B cell (primary cell): ENCODE measurements at regions not wholly inside any gene's neighbourhood (a gene's known extent, or its start where the extent isn't known, plus 50 kb on each side); places are given as distances from the start of the nearest gene placed in this dataset.

Experiments
- ATAC-seq: fragments of 200-7000 bp; cut with Tn5 transposase; one replicate; pipeline ENCODE4 v1.10.0; 2021; ENCODE audit warnings: low read depth, mild to moderate bottlenecking, moderate number of reproducible peaks, moderate library complexity
- CTCF ChIA-PET: fragments of 350-600 bp; sonication (Branson Sonifier 250); formaldehyde crosslinking; loops from one replicate; lab custom pipeline; 2021; ENCODE audit warnings: antibody characterized with exemption, inconsistent platforms; lab: Charles Lee
- POLR2A ChIA-PET: fragments of 350-600 bp; sonication (Branson Sonifier 250); formaldehyde crosslinking; loops from one replicate; lab custom pipeline; 2021; ENCODE audit warnings: antibody characterized with exemption; lab: Charles Lee
- DNase-seq: peaks from one replicate; pipeline ENCODE4 v3.0.0; 2013
- H2AFZ ChIP-seq: 2 replicates; pipeline ENCODE4 v1.6.1; 2012; ENCODE audit warnings: mild to moderate bottlenecking, low read depth, low read length; ENCODE audit not compliant: insufficient read depth, poor library complexity, severe bottlenecking
- H3K27ac ChIP-seq, 2 donors: 1 replicate in 1 of 2; 2 replicates in 1 of 2; pipeline ENCODE4 v1.5.1; 2012 to 2013; ENCODE audit warnings: low read length in 2 of 2, mild to moderate bottlenecking in 2 of 2, moderate library complexity in 1 of 2
- H3K27me3 ChIP-seq, 4 experiments: fragments of 200-600 bp in 1 of 4; sonication (generic) in 1 of 4; replicated peaks in 1 of 4; 1 replicate in 2 of 4; 2 replicates in 2 of 4; pipeline versions ENCODE4 v1.6.1 to v1.7.0; 2013 to 2016; ENCODE audit warnings: low read length in 3 of 4, mild to moderate bottlenecking in 2 of 4, mixed read lengths in 1 of 4, moderate library complexity in 1 of 4; ENCODE audit not compliant: insufficient read depth in 4 of 4, control insufficient read depth in 3 of 4; ENCODE audit errors: control extremely low read depth in 1 of 4
- H3K36me3 ChIP-seq, 2 experiments: replicated peaks in 1 of 2; 1 replicate in 1 of 2; 2 replicates in 1 of 2; pipeline versions ENCODE4 v1.6.1 to v1.7.1; 2013; ENCODE audit warnings: low read length in 1 of 2; ENCODE audit not compliant: insufficient read depth in 2 of 2, control insufficient read depth in 1 of 2; ENCODE audit errors: control extremely low read depth in 1 of 2, extremely low read depth in 1 of 2
- H3K4me1 ChIP-seq, 2 donors: fragments of 200-600 bp in 1 of 2; sonication (generic) in 1 of 2; 1 replicate in 1 of 2; 2 replicates in 1 of 2; pipeline versions ENCODE4 v1.5.1 to v1.6.1; 2013 to 2017; ENCODE audit warnings: low read length in 2 of 2; ENCODE audit not compliant: control insufficient read depth in 2 of 2, insufficient read depth in 2 of 2
- H3K4me2 ChIP-seq: replicated peaks from 2 replicates; pipeline ENCODE3; 2012; ENCODE audit warnings: mild to moderate bottlenecking, low read depth, low read length; ENCODE audit not compliant: poor library complexity, severe bottlenecking
- H3K4me3 ChIP-seq, 5 experiments: fragments of 200-600 bp in 1 of 5; sonication (generic) in 1 of 5; 1 replicate in 3 of 5; 2 replicates in 2 of 5; pipeline versions ENCODE4 v1.5.1 to v1.7.0; 2011 to 2016; ENCODE audit warnings: low read length in 4 of 5, mild to moderate bottlenecking in 4 of 5, low read depth in 2 of 5, control low read depth in 1 of 5, moderate library complexity in 1 of 5; ENCODE audit not compliant: insufficient read depth in 1 of 5; ENCODE audit errors: control extremely low read depth in 1 of 5, extremely low read depth in 1 of 5
- H3K79me2 ChIP-seq: fragments of 200-600 bp; sonication (generic); one replicate; pipeline ENCODE4 v1.6.0; 2016; ENCODE audit warnings: low read length; ENCODE audit not compliant: control insufficient read depth, insufficient read depth
- H3K9ac ChIP-seq: fragments of 200-600 bp; sonication (generic); 2 replicates; pipeline ENCODE4 v1.6.1; 2017; ENCODE audit warnings: mild to moderate bottlenecking, low read length, moderate library complexity
- H3K9me3 ChIP-seq, 3 donors: one replicate each; pipeline versions ENCODE4 v1.6.1 to v1.7.1; 2013; ENCODE audit warnings: low read length in 2 of 3; ENCODE audit not compliant: control insufficient read depth in 2 of 3, insufficient read depth in 1 of 3; ENCODE audit errors: control extremely low read depth in 1 of 3
- H4K20me1 ChIP-seq: 2 replicates; pipeline ENCODE4 v1.6.0; 2012; ENCODE audit warnings: mild to moderate bottlenecking, low read length; ENCODE audit not compliant: insufficient read depth, control insufficient read depth, poor library complexity, severe bottlenecking
- H3K27ac Mint-ChIP-seq: one replicate; pipeline ENCODE4 v1.8.0; 2021; ENCODE audit warnings: mixed read lengths
- H3K27me3 Mint-ChIP-seq: one replicate; pipeline ENCODE4 v1.8.0; 2021; ENCODE audit warnings: mixed read lengths
- H3K4me1 Mint-ChIP-seq: one replicate; pipeline ENCODE4 v1.8.0; 2021; ENCODE audit warnings: mixed read lengths
- H3K4me3 Mint-ChIP-seq: one replicate; pipeline ENCODE4 v1.8.0; 2021; ENCODE audit warnings: mixed read lengths
- H3K9me3 Mint-ChIP-seq: one replicate; pipeline ENCODE4 v1.8.0; 2022; ENCODE audit warnings: mixed read lengths; ENCODE audit not compliant: insufficient read depth
- CTCF ChIP-seq: fragments of 200-600 bp; IDR thresholded peaks from one replicate; pipeline ENCODE4 v1.8.0; 2022; ENCODE audit warnings: antibody characterized with exemption, mild to moderate bottlenecking
- EZH2 ChIP-seq: IDR thresholded peaks from 2 replicates; pipeline ENCODE4 v1.6.1; 2012; ENCODE audit warnings: borderline replicate concordance, low read depth, mild to moderate bottlenecking, moderate library complexity, low read length; ENCODE audit not compliant: insufficient read depth, poor library complexity, severe bottlenecking
- WGBS: methylation state at CpG from one replicate; pipeline ENCODE4 v1.1.5; 2013; ENCODE audit warnings: missing lambda C conversion rate; ENCODE audit not compliant: insufficient coverage; 5-methylcytosine and 5-hydroxymethylcytosine counted together
- intact Hi-C: fragments of 100-400 bp; cut with micrococcal nuclease; formaldehyde crosslinking; loops from one replicate; pipeline ENCODE4 v1.10.0; 2022

- H3K9ac ChIP-seq: no peak overlapping the region
- H3K9me3 Mint-ChIP-seq: peaks cover 11% of the 10 kb centered on the region
- H3K27ac ChIP-seq: no peak overlapping the region
- H3K4me1 ChIP-seq: no peaks in the 10 kb centered on the region
- DNase-seq: no peak
- H3K4me2 ChIP-seq: no peak overlapping the region
- intact Hi-C loops: no loop called here
- CTCF ChIA-PET: no interaction called here
- peaks cover 0 to 16% (median 2%) of the 10 kb centered on the region in 4 experiments for H3K27me3 ChIP-seq
- no peak for ATAC-seq
- no peak overlapping the region for H3K4me3 Mint-ChIP-seq
- no peaks in the 10 kb centered on the region for H3K36me3 ChIP-seq
- TF ChIP-seq CTCF (no peak), EZH2 (no peak)
- H3K4me3 ChIP-seq: no peak overlapping the region
- H3K27ac Mint-ChIP-seq: no peak overlapping the region
- H3K79me2 ChIP-seq: no peaks in the 10 kb centered on the region
- 95% methylated on average over 3 of the region's 3 CpGs for WGBS
- POLR2A ChIA-PET: no interaction called here
- H4K20me1 ChIP-seq: no peaks in the 10 kb centered on the region
- H3K27me3 Mint-ChIP-seq: peaks cover 39% of the 10 kb centered on the region
- H3K9me3 ChIP-seq: peaks cover 3 to 7% (median 4%) of the 10 kb centered on the region in 3 donors
- no peak overlapping the region for H2AFZ ChIP-seq
- H3K4me1 Mint-ChIP-seq: no peaks in the 10 kb centered on the region
These were observed 128.9 kb upstream of the OTOS start for GRCh38 chr2:240269380-240269779.

- DNase-seq (no peak), ATAC-seq (no peak)
- H2AFZ ChIP-seq: no peak overlapping the region
- H3K4me3 ChIP-seq: no peak overlapping the region
- H4K20me1 ChIP-seq: no peaks in the 10 kb centered on the region
- no peak overlapping the region for H3K9ac ChIP-seq
- peaks cover 0 to 18% (median 2%) of the 10 kb centered on the region in 4 experiments for H3K27me3 ChIP-seq
- intact Hi-C loops: no loop called here
- H3K79me2 ChIP-seq: no peaks in the 10 kb centered on the region
- TF ChIP-seq CTCF (no peak), EZH2 (no peak)
- Mint-ChIP-seq H3K4me3 (no peak overlapping the region), H3K27ac (no peak overlapping the region), H3K9me3 (peaks cover 11% of the 10 kb centered on the region), H3K4me1 (no peaks in the 10 kb centered on the region), H3K27me3 (peaks cover 44% of the 10 kb centered on the region)
- H3K36me3 ChIP-seq: no peaks in the 10 kb centered on the region
- H3K9me3 ChIP-seq: peaks cover 3 to 7% (median 4%) of the 10 kb centered on the region in 3 donors
- H3K27ac ChIP-seq: no peak overlapping the region
- 94% methylated on average over 1 of the region's 1 CpG for WGBS
- H3K4me1 ChIP-seq: no peaks in the 10 kb centered on the region
- ChIA-PET CTCF (no interaction called here), POLR2A (no interaction called here)
- H3K4me2 ChIP-seq: no peak overlapping the region
These were observed 129.4 kb upstream of the OTOS start for GRCh38 chr2:240269886-240270285.
